Prostate gland (tissue), 2 donors: ENCODE measurements at regions not wholly inside any gene's neighbourhood (a gene's known extent, or its start where the extent isn't known, plus 50 kb on each side); places are given as distances from the start of the nearest gene placed in this dataset.

Source experiments
- CTCF ChIP-seq, 4 experiments: fragments of 200-600 bp in 2 of 4; fragments of 450-650 bp in 2 of 4; sonication (generic) in 2 of 4; IDR thresholded peaks; 1 replicate in 3 of 4; 2 replicates in 1 of 4; pipeline ENCODE4 v1.5.1; 2016 to 2019; ENCODE audit warnings: antibody characterized with exemption in 4 of 4, mild to moderate bottlenecking in 2 of 4, moderate library complexity in 2 of 4
- POLR2A ChIP-seq: fragments of 450-650 bp; IDR thresholded peaks from one replicate; pipeline ENCODE4 v1.6.1; 2016; ENCODE audit warnings: antibody characterized with exemption, mild to moderate bottlenecking

GRCh38 chr2:238636269-238637073 is 209.7 kb downstream of the ASB1 start:
- no peak for TF ChIP-seq POLR2A
- TF ChIP-seq CTCF (IDR thresholded peaks at IDR 0.05): no peak
